SW 1271 (cell line): ENCODE measurements at regions not wholly inside any gene's neighbourhood (a gene's known extent, or its start where the extent isn't known, plus 50 kb on each side); places are given as distances from the start of the nearest gene placed in this dataset.
"Not testable (repeated sequence)": the region's sequence is repeated elsewhere in the genome, so short reads cannot be mapped to it uniquely, and the experiment has no call there.

Source experiments
- DNase-seq, 2 experiments: peaks; one replicate each; lab custom pipeline; 2025; lab: John Stamatoyannopoulos, UW

GRCh38 chr1:65062339-65062738 is 85.7 kb upstream of the AK4 start:
- no peak for DNase-seq

- peak in 1 of 2 experiments; percentile 28 for DNase-seq
Observed at GRCh38 chr1:65063025-65063424, 85.0 kb upstream of the AK4 start.

GRCh38 chr1:65064981-65065380 is 83.0 kb upstream of the AK4 start:
- no peak for DNase-seq

GRCh38 chr1:65065524-65066418 is 82.2 kb upstream of the AK4 start:
- no peak for DNase-seq

- peak in 1 of 2 experiments; percentile 50 for DNase-seq
Observed at GRCh38 chr1:65066419-65066765, 81.6 kb upstream of the AK4 start.

GRCh38 chr1:65066766-65067490 is 81.1 kb upstream of the AK4 start:
- peak; percentile 49 to 71 for DNase-seq

- DNase-seq = peak; percentile 12 to 67
Observed at GRCh38 chr1:65067491-65068201, 80.4 kb upstream of the AK4 start.

GRCh38 chr1:65068202-65069010 is 79.6 kb upstream of the AK4 start:
- DNase-seq = peak in 1 of 2 experiments; percentile 11

- DNase-seq = no peak
Observed at GRCh38 chr1:65069011-65069565, 78.9 kb upstream of the AK4 start.

- DNase-seq = no peak
Observed at GRCh38 chr1:65072845-65073244, 75.2 kb upstream of the AK4 start.

GRCh38 chr1:65075123-65075976 is 72.7 kb upstream of the AK4 start:
- DNase-seq = peak in 1 of 2 experiments; percentile 58

- no peak for DNase-seq
Observed at GRCh38 chr1:65077369-65077768, 70.6 kb upstream of the AK4 start.

GRCh38 chr1:65079941-65080340 is 68.1 kb upstream of the AK4 start:
- no peak for DNase-seq

GRCh38 chr1:65082346-65083040 is 65.5 kb upstream of the AK4 start:
- DNase-seq = no peak

- no peak for DNase-seq
Observed at GRCh38 chr1:65083263-65083896, 64.6 kb upstream of the AK4 start.

GRCh38 chr1:65084066-65084465 is 63.9 kb upstream of the AK4 start:
- no peak for DNase-seq

GRCh38 chr1:65087519-65087918 is 60.5 kb upstream of the AK4 start:
- not testable (repeated sequence) for DNase-seq

GRCh38 chr1:65090406-65090805 is 57.6 kb upstream of the AK4 start:
- no peak for DNase-seq

GRCh38 chr1:65092691-65093090 is 55.3 kb upstream of the AK4 start:
- no peak for DNase-seq
